Epithelial cell of proximal tubule (primary cell): ENCODE measurements at regions not wholly inside any gene's neighbourhood (a gene's known extent, or its start where the extent isn't known, plus 50 kb on each side); places are given as distances from the start of the nearest gene placed in this dataset.

ENCODE experiments used
- DNase-seq: peaks from one replicate; pipeline ENCODE4 v3.0.0-alpha.2; 2011; ENCODE audit warnings: low read depth
- H3K4me3 ChIP-seq: 2 replicates; pipeline ENCODE4 v1.5.1; 2011; ENCODE audit warnings: low read depth, mild to moderate bottlenecking, low read length
- TF ChIP-seq, protein P1 (sequence below): conservative IDR thresholded peaks from 2 replicates; pipeline ENCODE4 v1.5.1; 2012; ENCODE audit warnings: low read depth, mild to moderate bottlenecking, low read length

DNA sequence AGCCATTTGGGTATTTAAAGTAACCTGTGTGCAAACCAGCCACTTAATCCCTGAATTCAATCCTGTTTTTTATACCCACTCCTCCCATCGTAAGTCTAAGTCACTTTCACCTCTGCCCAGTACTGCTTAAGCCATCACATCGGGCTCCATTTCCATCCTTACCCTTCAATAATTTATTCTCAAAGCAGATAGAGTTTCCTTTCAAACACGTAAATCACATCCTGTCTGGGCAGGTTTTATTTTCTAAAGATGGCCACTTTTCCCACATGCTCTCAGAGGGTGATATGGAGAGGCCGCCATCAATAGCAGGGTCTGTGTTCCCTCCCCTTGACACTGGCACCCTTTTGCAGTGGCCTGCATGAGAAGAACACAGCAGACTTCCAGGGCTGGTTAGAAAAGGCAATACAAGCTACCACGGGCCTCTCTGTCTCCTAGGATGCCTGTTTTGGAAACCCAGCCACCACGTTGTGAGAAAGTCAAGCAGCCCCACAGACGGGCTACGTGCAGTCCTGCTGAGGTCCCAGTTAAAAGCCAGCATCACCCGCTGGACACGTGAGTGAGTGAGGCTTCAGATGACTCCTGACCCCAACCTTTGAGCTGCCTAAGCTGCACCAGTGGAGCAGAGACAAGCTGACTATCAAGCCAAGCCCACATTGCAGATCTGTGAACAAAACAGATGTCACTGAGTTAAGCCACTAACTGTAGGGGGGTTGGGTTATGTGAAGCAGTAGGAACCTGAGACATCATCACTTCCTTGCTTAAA lies 241.8 kb upstream of the SLCO3A1 start:
- no peak for DNase-seq
- TF ChIP-seq, protein P1, sequence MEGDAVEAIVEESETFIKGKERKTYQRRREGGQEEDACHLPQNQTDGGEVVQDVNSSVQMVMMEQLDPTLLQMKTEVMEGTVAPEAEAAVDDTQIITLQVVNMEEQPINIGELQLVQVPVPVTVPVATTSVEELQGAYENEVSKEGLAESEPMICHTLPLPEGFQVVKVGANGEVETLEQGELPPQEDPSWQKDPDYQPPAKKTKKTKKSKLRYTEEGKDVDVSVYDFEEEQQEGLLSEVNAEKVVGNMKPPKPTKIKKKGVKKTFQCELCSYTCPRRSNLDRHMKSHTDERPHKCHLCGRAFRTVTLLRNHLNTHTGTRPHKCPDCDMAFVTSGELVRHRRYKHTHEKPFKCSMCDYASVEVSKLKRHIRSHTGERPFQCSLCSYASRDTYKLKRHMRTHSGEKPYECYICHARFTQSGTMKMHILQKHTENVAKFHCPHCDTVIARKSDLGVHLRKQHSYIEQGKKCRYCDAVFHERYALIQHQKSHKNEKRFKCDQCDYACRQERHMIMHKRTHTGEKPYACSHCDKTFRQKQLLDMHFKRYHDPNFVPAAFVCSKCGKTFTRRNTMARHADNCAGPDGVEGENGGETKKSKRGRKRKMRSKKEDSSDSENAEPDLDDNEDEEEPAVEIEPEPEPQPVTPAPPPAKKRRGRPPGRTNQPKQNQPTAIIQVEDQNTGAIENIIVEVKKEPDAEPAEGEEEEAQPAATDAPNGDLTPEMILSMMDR = no peak
- H3K4me3 ChIP-seq = no peak overlapping the region

GRCh38 chr15:91620229-91620628 lies 233.3 kb upstream of the SLCO3A1 start:
- TF ChIP-seq, protein P1 = no peak
- no peak for DNase-seq
- no peak overlapping the region for H3K4me3 ChIP-seq

GRCh38 chr15:91622235-91622634 lies 231.3 kb upstream of the SLCO3A1 start:
- TF ChIP-seq, protein P1 = no peak
- no peak for DNase-seq
- H3K4me3 ChIP-seq = no peak overlapping the region

- TF ChIP-seq, protein P1 = no peak
- H3K4me3 ChIP-seq = no peak overlapping the region
- DNase-seq = no peak
Measured at GRCh38 chr15:91622711-91623342, 230.7 kb upstream of the SLCO3A1 start.

DNA sequence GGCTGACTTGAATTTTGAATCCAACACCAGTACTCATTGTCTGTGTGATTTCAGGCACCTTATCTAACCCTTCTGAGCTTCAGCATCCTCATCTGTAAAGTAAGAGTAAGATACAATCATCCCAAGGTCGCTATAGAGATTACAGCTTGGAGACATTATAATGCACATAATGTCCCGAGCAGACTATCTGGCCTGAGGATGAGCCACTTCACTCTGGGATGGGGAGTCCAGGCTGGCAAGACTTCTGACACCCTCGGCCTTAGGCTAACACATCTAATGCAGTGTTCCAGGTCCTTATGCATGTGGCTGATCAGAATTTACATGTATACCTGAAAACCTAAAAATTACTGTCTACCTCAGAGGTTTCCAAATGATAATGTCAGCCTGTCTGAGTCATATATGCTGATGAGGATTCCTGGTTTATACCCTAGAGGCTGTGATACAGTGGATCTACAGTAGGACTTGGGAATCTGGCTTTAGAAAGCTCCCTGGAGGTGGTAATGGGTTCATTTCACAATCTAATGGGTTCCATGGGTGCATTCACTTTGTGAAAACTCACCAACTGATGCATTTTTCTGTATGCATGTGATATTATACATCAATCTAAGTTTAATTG lies 229.0 kb upstream of the SLCO3A1 start:
- TF ChIP-seq, protein P1 = no peak
- H3K4me3 ChIP-seq = no peak overlapping the region
- DNase-seq = no peak

- no peak overlapping the region for H3K4me3 ChIP-seq
- no peak for DNase-seq
- TF ChIP-seq, protein P1 = no peak
Measured at GRCh38 chr15:91625506-91625905, 228.0 kb upstream of the SLCO3A1 start.
